HCT116 (cell line): ENCODE measurements at regions not wholly inside any gene's neighbourhood (a gene's known extent, or its start where the extent isn't known, plus 50 kb on each side); places are given as distances from the start of the nearest gene placed in this dataset.

Source experiments
- ATAC-seq: fragments of 200-7000 bp; cut with Tn5 transposase; 2 replicates; pipeline ENCODE4 v1.9.1; 2020; ENCODE audit warnings: mild to moderate bottlenecking, moderate library complexity
- BruUV-seq: library from RNA; stranded (reverse); fragments of 400-500 nt; replicated peaks from 2 replicates; lab custom pipeline; 2021; lab: Mats Ljungman, UMichigan
- CTCF ChIA-PET: fragments of 300-600 bp; sonication (Branson Sonifier 250); formaldehyde crosslinking; loops from one replicate; lab custom pipeline; 2021; ENCODE audit warnings: antibody characterized with exemption; lab: Charles Lee
- POLR2A ChIA-PET: fragments of 300-600, 350-600 bp; sonication (Branson Sonifier 250); formaldehyde crosslinking; loops from one replicate; lab custom pipeline; 2021; ENCODE audit warnings: antibody characterized with exemption; lab: Charles Lee
- RAD21 ChIA-PET, 2 experiments: fragments of 300-600 bp; sonication (Branson Sonifier 250); formaldehyde crosslinking; loops; one replicate each; lab custom pipeline; 2023; ENCODE audit warnings: low total read pairs in 2 of 2; ENCODE audit not compliant: uncharacterized antibody in 2 of 2, unreplicated experiment in 2 of 2, low non-redundant PET in 1 of 2; lab: Charles Lee
- DNase-seq: peaks from one replicate; pipeline ENCODE4 v3.0.0-alpha.2; 2010; ENCODE audit warnings: low read depth, low spot score
- H2AFZ ChIP-seq: fragments of 200-600 bp; shearing (Covaris generic), sonication (generic); 2 replicates; pipeline ENCODE4 v1.6.1; 2017; ENCODE audit warnings: low read depth, mixed run types, mixed read lengths, antibody characterized with exemption, low read length; ENCODE audit not compliant: poor library complexity, severe bottlenecking
- H3K27ac ChIP-seq: 2 replicates; pipeline ENCODE4 v1.5.1; 2012; ENCODE audit warnings: low read depth, low read length
- H3K27me3 ChIP-seq: fragments of 200-600 bp; sonication (generic); 2 replicates; pipeline ENCODE4 v1.6.1; 2016; ENCODE audit warnings: mixed run types, low read length, mixed read lengths; ENCODE audit not compliant: insufficient read depth
- H3K36me3 ChIP-seq, 2 experiments: fragments of 200-500 bp in 1 of 2; fragments of 200-600 bp in 1 of 2; sonication (Bioruptor generic) in 1 of 2; sonication (generic) in 1 of 2; 2 replicates each; pipeline versions ENCODE4 v1.5.1 to v1.6.1; 2014 to 2016; ENCODE audit warnings: low read length in 2 of 2, inconsistent platforms in 1 of 2, mixed read lengths in 1 of 2, mixed run types in 1 of 2; ENCODE audit not compliant: insufficient read depth in 2 of 2, control insufficient read depth in 1 of 2
- H3K4me1 ChIP-seq, 2 experiments: fragments of 200-600 bp in 1 of 2; sonication (generic) in 1 of 2; 2 replicates each; pipeline versions ENCODE4 v1.5.1 to v1.6.1; 2012 to 2017; ENCODE audit warnings: low read length in 2 of 2, inconsistent platforms in 1 of 2, mild to moderate bottlenecking in 1 of 2, mixed read lengths in 1 of 2, mixed run types in 1 of 2, moderate library complexity in 1 of 2; ENCODE audit not compliant: insufficient read depth in 2 of 2, control insufficient read depth in 1 of 2
- H3K4me2 ChIP-seq: fragments of 200-600 bp; sonication (generic); 2 replicates; pipeline ENCODE4 v1.6.1; 2017; ENCODE audit warnings: mixed run types, low read length, mixed read lengths
- H3K4me3 ChIP-seq, 2 experiments: fragments of 200-600 bp in 1 of 2; sonication (generic) in 1 of 2; replicated peaks in 1 of 2; 2 replicates each; pipeline ENCODE4 v1.5.1; 2011 to 2016; ENCODE audit warnings: low read length in 2 of 2, control low read depth in 1 of 2, low read depth in 1 of 2, mild to moderate bottlenecking in 1 of 2, mixed read lengths in 1 of 2, mixed run types in 1 of 2
- H3K79me2 ChIP-seq: fragments of 200-600 bp; sonication (generic); 2 replicates; pipeline ENCODE4 v1.6.1; 2017; ENCODE audit warnings: mild to moderate bottlenecking, mixed run types, low read length, moderate library complexity, mixed read lengths; ENCODE audit not compliant: insufficient read depth
- H3K9ac ChIP-seq: fragments of 200-600 bp; sonication (generic); 2 replicates; pipeline ENCODE4 v1.6.1; 2016; ENCODE audit warnings: low read length, mixed read lengths
- H3K9me2 ChIP-seq: fragments of 200-600 bp; sonication (generic), shearing (Covaris generic); 2 replicates; pipeline ENCODE4 v1.6.1; 2017; ENCODE audit warnings: mixed run types, mild to moderate bottlenecking, moderate library complexity; ENCODE audit not compliant: insufficient read depth
- H3K9me3 ChIP-seq, 2 experiments: fragments of 200-500 bp in 1 of 2; fragments of 200-600 bp in 1 of 2; sonication (Bioruptor generic) in 1 of 2; sonication (generic) in 1 of 2; 2 replicates each; pipeline ENCODE4 v1.6.1; 2014 to 2017; ENCODE audit warnings: low read length in 2 of 2, mixed read lengths in 2 of 2, inconsistent platforms in 1 of 2, low read depth in 1 of 2, mild to moderate bottlenecking in 1 of 2, mixed run types in 1 of 2, moderate library complexity in 1 of 2; ENCODE audit not compliant: control insufficient read depth in 1 of 2, insufficient read depth in 1 of 2
- H4K20me1 ChIP-seq: fragments of 200-600 bp; sonication (generic), shearing (Covaris generic); 2 replicates; pipeline ENCODE4 v1.6.1; 2017; ENCODE audit warnings: mixed run types, mild to moderate bottlenecking, moderate library complexity; ENCODE audit not compliant: insufficient read depth
- CEBPB ChIP-seq: IDR thresholded peaks from 2 replicates; pipeline ENCODE4 v1.6.1; 2012; ENCODE audit warnings: low read depth
- ELF1 ChIP-seq: IDR thresholded peaks from 2 replicates; pipeline ENCODE4 v1.6.1; 2012; ENCODE audit warnings: low read depth, borderline replicate concordance
- EZH2 ChIP-seq: fragments of 200-600 bp; sonication (generic); IDR thresholded peaks from 2 replicates; pipeline ENCODE4 v1.6.1; 2017; ENCODE audit warnings: antibody characterized with exemption, mixed run types
- FOSL1 ChIP-seq: IDR thresholded peaks from 2 replicates; pipeline ENCODE4 v1.6.1; 2012; ENCODE audit warnings: low read depth
- JUND ChIP-seq: IDR thresholded peaks from 2 replicates; pipeline ENCODE4 v1.6.1; 2012
- MAX ChIP-seq: IDR thresholded peaks from 2 replicates; pipeline ENCODE4 v1.6.1; 2012
- POLR2A ChIP-seq: IDR thresholded peaks from 2 replicates; pipeline ENCODE4 v1.7.0; 2011; ENCODE audit warnings: borderline replicate concordance; ENCODE audit not compliant: insufficient read depth, insufficient read length; ENCODE audit errors: extremely low read depth
- POLR2AphosphoS5 ChIP-seq: IDR thresholded peaks from 2 replicates; pipeline ENCODE4 v1.6.1; 2011; ENCODE audit warnings: mild to moderate bottlenecking, low read depth, low read length, moderate library complexity
- REST ChIP-seq: IDR thresholded peaks from 2 replicates; pipeline ENCODE4 v1.6.1; 2012; ENCODE audit warnings: low read depth
- SP1 ChIP-seq: IDR thresholded peaks from 2 replicates; pipeline ENCODE4 v1.6.1; 2012; ENCODE audit warnings: low read depth
- TCF7L2 ChIP-seq: IDR thresholded peaks from 2 replicates; pipeline ENCODE4 v1.7.0; 2011; ENCODE audit warnings: borderline replicate concordance, inconsistent platforms; ENCODE audit not compliant: insufficient read depth, insufficient read length; ENCODE audit errors: extremely low read depth
- YY1 ChIP-seq: IDR thresholded peaks from 2 replicates; pipeline ENCODE4 v1.6.1; 2011; ENCODE audit warnings: low read length, low read depth, moderate library complexity, mild to moderate bottlenecking; ENCODE audit not compliant: insufficient replicate concordance; ENCODE audit errors: extremely low read depth
- ZBTB33 ChIP-seq: IDR thresholded peaks from 2 replicates; pipeline ENCODE4 v1.6.1; 2011; ENCODE audit warnings: mild to moderate bottlenecking, low read length, moderate library complexity; ENCODE audit not compliant: insufficient replicate concordance; ENCODE audit errors: extremely low read depth
- ZFX ChIP-seq: fragments of 450-650 bp; IDR thresholded peaks from 2 replicates; pipeline ENCODE4 v1.6.1; 2017
- ZNF274 ChIP-seq: fragments of 200-500 bp; sonication (Bioruptor generic); IDR thresholded peaks from 2 replicates; pipeline ENCODE4 v1.6.1; 2014; ENCODE audit warnings: mild to moderate bottlenecking, low read depth, low read length, inconsistent platforms
- intact Hi-C: fragments of 100-400 bp; cut with micrococcal nuclease; formaldehyde crosslinking; loops from 2 replicates; pipeline ENCODE4 v1.10.0; 2022

GRCh38 chr16:64148356-64148755 is 973.5 kb downstream of the CDH11 start:
- ChIA-PET RAD21 (no interaction called here), POLR2A (no interaction called here), CTCF (no interaction called here)
- Histone ChIP-seq H3K4me3 (no peak overlapping the region), H3K9ac (no peak overlapping the region), H3K9me2 (no peaks in the 10 kb centered on the region), H3K9me3 (peaks cover 10 to 20% of the 10 kb centered on the region in 2 experiments; a peak in 2 of 4 replicates), H2AFZ (no peak overlapping the region), H3K4me2 (no peak overlapping the region), H3K27me3 (no peaks in the 10 kb centered on the region), H3K27ac (no peak overlapping the region), H3K36me3 (no peaks in the 10 kb centered on the region), H3K4me1 (no peaks in the 10 kb centered on the region), H4K20me1 (no peaks in the 10 kb centered on the region), H3K79me2 (no peaks in the 10 kb centered on the region)
- BruUV-seq = no TSS peak
- intact Hi-C loops = no loop called here
- ATAC-seq = no peak
- no peak for TF ChIP-seq REST
- no peak for TF ChIP-seq FOSL1
- TF ChIP-seq ZFX = no peak
- no peak for TF ChIP-seq ZBTB33
- no peak for TF ChIP-seq POLR2A
- no peak for TF ChIP-seq POLR2AphosphoS5
- TF ChIP-seq SP1 = no peak
- TF ChIP-seq YY1 = no peak
- no peak for TF ChIP-seq EZH2
- TF ChIP-seq CEBPB = no peak
- TF ChIP-seq MAX = no peak
- TF ChIP-seq ZNF274 = no peak
- no peak for TF ChIP-seq ELF1
- no peak for TF ChIP-seq JUND
- TF ChIP-seq TCF7L2 = no peak
- no peak for DNase-seq
